HCT116 (cell line): ENCODE measurements at regions not wholly inside any gene's neighbourhood (a gene's known extent, or its start where the extent isn't known, plus 50 kb on each side); places are given as distances from the start of the nearest gene placed in this dataset.

Experiments
- ATAC-seq: fragments of 200-7000 bp; cut with Tn5 transposase; 2 replicates; pipeline ENCODE4 v1.9.1; 2020; ENCODE audit warnings: mild to moderate bottlenecking, moderate library complexity
- BruUV-seq: library from RNA; stranded (reverse); fragments of 400-500 nt; replicated peaks from 2 replicates; lab custom pipeline; 2021; lab: Mats Ljungman, UMichigan
- CTCF ChIA-PET: fragments of 300-600 bp; sonication (Branson Sonifier 250); formaldehyde crosslinking; loops from one replicate; lab custom pipeline; 2021; ENCODE audit warnings: antibody characterized with exemption; lab: Charles Lee
- POLR2A ChIA-PET: fragments of 300-600, 350-600 bp; sonication (Branson Sonifier 250); formaldehyde crosslinking; loops from one replicate; lab custom pipeline; 2021; ENCODE audit warnings: antibody characterized with exemption; lab: Charles Lee
- RAD21 ChIA-PET, 2 experiments: fragments of 300-600 bp; sonication (Branson Sonifier 250); formaldehyde crosslinking; loops; one replicate each; lab custom pipeline; 2023; ENCODE audit warnings: low total read pairs in 2 of 2; ENCODE audit not compliant: uncharacterized antibody in 2 of 2, unreplicated experiment in 2 of 2, low non-redundant PET in 1 of 2; lab: Charles Lee
- DNase-seq: peaks from one replicate; pipeline ENCODE4 v3.0.0-alpha.2; 2010; ENCODE audit warnings: low read depth, low spot score
- H2AFZ ChIP-seq: fragments of 200-600 bp; shearing (Covaris generic), sonication (generic); 2 replicates; pipeline ENCODE4 v1.6.1; 2017; ENCODE audit warnings: low read depth, mixed run types, mixed read lengths, antibody characterized with exemption, low read length; ENCODE audit not compliant: poor library complexity, severe bottlenecking
- H3K27ac ChIP-seq: 2 replicates; pipeline ENCODE4 v1.5.1; 2012; ENCODE audit warnings: low read depth, low read length
- H3K27me3 ChIP-seq: fragments of 200-600 bp; sonication (generic); 2 replicates; pipeline ENCODE4 v1.6.1; 2016; ENCODE audit warnings: mixed run types, low read length, mixed read lengths; ENCODE audit not compliant: insufficient read depth
- H3K36me3 ChIP-seq, 2 experiments: fragments of 200-500 bp in 1 of 2; fragments of 200-600 bp in 1 of 2; sonication (Bioruptor generic) in 1 of 2; sonication (generic) in 1 of 2; 2 replicates each; pipeline versions ENCODE4 v1.5.1 to v1.6.1; 2014 to 2016; ENCODE audit warnings: low read length in 2 of 2, inconsistent platforms in 1 of 2, mixed read lengths in 1 of 2, mixed run types in 1 of 2; ENCODE audit not compliant: insufficient read depth in 2 of 2, control insufficient read depth in 1 of 2
- H3K4me1 ChIP-seq, 2 experiments: fragments of 200-600 bp in 1 of 2; sonication (generic) in 1 of 2; 2 replicates each; pipeline versions ENCODE4 v1.5.1 to v1.6.1; 2012 to 2017; ENCODE audit warnings: low read length in 2 of 2, inconsistent platforms in 1 of 2, mild to moderate bottlenecking in 1 of 2, mixed read lengths in 1 of 2, mixed run types in 1 of 2, moderate library complexity in 1 of 2; ENCODE audit not compliant: insufficient read depth in 2 of 2, control insufficient read depth in 1 of 2
- H3K4me2 ChIP-seq: fragments of 200-600 bp; sonication (generic); 2 replicates; pipeline ENCODE4 v1.6.1; 2017; ENCODE audit warnings: mixed run types, low read length, mixed read lengths
- H3K4me3 ChIP-seq, 2 experiments: fragments of 200-600 bp in 1 of 2; sonication (generic) in 1 of 2; replicated peaks in 1 of 2; 2 replicates each; pipeline ENCODE4 v1.5.1; 2011 to 2016; ENCODE audit warnings: low read length in 2 of 2, control low read depth in 1 of 2, low read depth in 1 of 2, mild to moderate bottlenecking in 1 of 2, mixed read lengths in 1 of 2, mixed run types in 1 of 2
- H3K79me2 ChIP-seq: fragments of 200-600 bp; sonication (generic); 2 replicates; pipeline ENCODE4 v1.6.1; 2017; ENCODE audit warnings: mild to moderate bottlenecking, mixed run types, low read length, moderate library complexity, mixed read lengths; ENCODE audit not compliant: insufficient read depth
- H3K9ac ChIP-seq: fragments of 200-600 bp; sonication (generic); 2 replicates; pipeline ENCODE4 v1.6.1; 2016; ENCODE audit warnings: low read length, mixed read lengths
- H3K9me2 ChIP-seq: fragments of 200-600 bp; sonication (generic), shearing (Covaris generic); 2 replicates; pipeline ENCODE4 v1.6.1; 2017; ENCODE audit warnings: mixed run types, mild to moderate bottlenecking, moderate library complexity; ENCODE audit not compliant: insufficient read depth
- H3K9me3 ChIP-seq, 2 experiments: fragments of 200-500 bp in 1 of 2; fragments of 200-600 bp in 1 of 2; sonication (Bioruptor generic) in 1 of 2; sonication (generic) in 1 of 2; 2 replicates each; pipeline ENCODE4 v1.6.1; 2014 to 2017; ENCODE audit warnings: low read length in 2 of 2, mixed read lengths in 2 of 2, inconsistent platforms in 1 of 2, low read depth in 1 of 2, mild to moderate bottlenecking in 1 of 2, mixed run types in 1 of 2, moderate library complexity in 1 of 2; ENCODE audit not compliant: control insufficient read depth in 1 of 2, insufficient read depth in 1 of 2
- H4K20me1 ChIP-seq: fragments of 200-600 bp; sonication (generic), shearing (Covaris generic); 2 replicates; pipeline ENCODE4 v1.6.1; 2017; ENCODE audit warnings: mixed run types, mild to moderate bottlenecking, moderate library complexity; ENCODE audit not compliant: insufficient read depth
- CBX3 ChIP-seq: IDR thresholded peaks from 2 replicates; pipeline ENCODE4 v1.6.1; 2012; ENCODE audit warnings: low read depth
- CEBPB ChIP-seq: IDR thresholded peaks from 2 replicates; pipeline ENCODE4 v1.6.1; 2012; ENCODE audit warnings: low read depth
- ELF1 ChIP-seq: IDR thresholded peaks from 2 replicates; pipeline ENCODE4 v1.6.1; 2012; ENCODE audit warnings: low read depth, borderline replicate concordance
- EZH2 ChIP-seq: fragments of 200-600 bp; sonication (generic); IDR thresholded peaks from 2 replicates; pipeline ENCODE4 v1.6.1; 2017; ENCODE audit warnings: antibody characterized with exemption, mixed run types
- EZH2phosphoT487 ChIP-seq: fragments of 200-600 bp; IDR thresholded peaks from 2 replicates; pipeline ENCODE4 v1.6.1; 2018; ENCODE audit warnings: antibody characterized with exemption, borderline replicate concordance
- JUND ChIP-seq: IDR thresholded peaks from 2 replicates; pipeline ENCODE4 v1.6.1; 2012
- RAD21 ChIP-seq: IDR thresholded peaks from 2 replicates; pipeline ENCODE4 v1.6.1; 2012; ENCODE audit warnings: low read depth, mild to moderate bottlenecking
- SIN3A ChIP-seq: IDR thresholded peaks from 2 replicates; pipeline ENCODE4 v1.6.1; 2012; ENCODE audit warnings: low read depth
- SP1 ChIP-seq: IDR thresholded peaks from 2 replicates; pipeline ENCODE4 v1.6.1; 2012; ENCODE audit warnings: low read depth
- SRF ChIP-seq: IDR thresholded peaks from 2 replicates; pipeline ENCODE4 v1.6.1; 2012; ENCODE audit warnings: low read depth
- YY1 ChIP-seq: IDR thresholded peaks from 2 replicates; pipeline ENCODE4 v1.6.1; 2011; ENCODE audit warnings: low read length, low read depth, moderate library complexity, mild to moderate bottlenecking; ENCODE audit not compliant: insufficient replicate concordance; ENCODE audit errors: extremely low read depth
- ZFX ChIP-seq: fragments of 450-650 bp; IDR thresholded peaks from 2 replicates; pipeline ENCODE4 v1.6.1; 2017
- intact Hi-C: fragments of 100-400 bp; cut with micrococcal nuclease; formaldehyde crosslinking; loops from 2 replicates; pipeline ENCODE4 v1.10.0; 2022
- TF ChIP-seq, protein P1 (sequence below): IDR thresholded peaks from 2 replicates; pipeline ENCODE4 v1.6.1; 2012
- TF ChIP-seq, protein P2 (sequence below), 3 experiments: fragments of 200-600 bp in 1 of 3; sonication (generic) in 1 of 3; IDR thresholded peaks in 2 of 3; conservative IDR thresholded peaks in 1 of 3; 2 replicates each; pipeline ENCODE4 v1.5.1; 2012 to 2017; ENCODE audit warnings: low read depth in 2 of 3, low read length in 2 of 3, antibody characterized with exemption in 1 of 3, borderline replicate concordance in 1 of 3, control low read depth in 1 of 3, mild to moderate bottlenecking in 1 of 3, mixed read lengths in 1 of 3, mixed run types in 1 of 3, moderate library complexity in 1 of 3; ENCODE audit not compliant: insufficient read depth in 1 of 3
- TF ChIP-seq, protein P3 (sequence below): IDR thresholded peaks from 2 replicates; pipeline ENCODE4 v1.6.1; 2011; ENCODE audit warnings: mild to moderate bottlenecking, low read length, moderate library complexity; ENCODE audit not compliant: insufficient replicate concordance; ENCODE audit errors: extremely low read depth

DNA sequence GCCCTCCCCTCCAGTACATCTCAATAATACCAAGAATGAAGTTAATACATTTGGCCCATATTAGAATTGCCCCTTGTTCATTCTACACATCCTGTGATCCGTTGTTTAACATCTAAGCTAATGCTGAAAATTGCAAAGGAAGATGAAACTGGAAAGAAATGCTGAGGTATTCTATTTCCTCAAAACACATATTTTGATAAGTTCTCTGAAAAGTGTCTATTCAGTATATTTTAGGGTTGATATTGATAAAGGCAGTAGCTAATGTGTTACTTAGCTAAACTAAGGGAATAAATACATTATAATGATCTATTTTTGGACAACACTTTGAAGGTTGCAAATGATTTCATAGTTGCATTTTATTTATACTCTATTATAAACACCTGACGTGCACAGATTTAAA, 702.6 kb upstream of the ROBO1 start:
- H3K4me3 ChIP-seq = no peak overlapping the region
- no peaks in the 10 kb centered on the region for H4K20me1 ChIP-seq
- no TSS peak for BruUV-seq
- H3K36me3 ChIP-seq = no peaks in the 10 kb centered on the region
- POLR2A ChIA-PET = no interaction called here
- H3K4me1 ChIP-seq = no peaks in the 10 kb centered on the region
- intact Hi-C loops = no loop called here
- peaks cover 3 to 11% of the 10 kb centered on the region in 2 experiments; a peak in 2 of 4 replicates for H3K9me3 ChIP-seq
- CTCF ChIA-PET = no interaction called here
- ATAC-seq = no peak
- no peak overlapping the region for H3K27ac ChIP-seq
- DNase-seq = no peak
- RAD21 ChIA-PET = no interaction called here
- no peak overlapping the region for H3K4me2 ChIP-seq
- TF ChIP-seq SIN3A = no peak
- no peak for TF ChIP-seq EZH2
- TF ChIP-seq CEBPB = no peak
- no peak for TF ChIP-seq JUND
- TF ChIP-seq SRF = no peak
- TF ChIP-seq, protein P1, sequence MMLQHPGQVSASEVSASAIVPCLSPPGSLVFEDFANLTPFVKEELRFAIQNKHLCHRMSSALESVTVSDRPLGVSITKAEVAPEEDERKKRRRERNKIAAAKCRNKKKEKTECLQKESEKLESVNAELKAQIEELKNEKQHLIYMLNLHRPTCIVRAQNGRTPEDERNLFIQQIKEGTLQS = no peak
- no peak for TF ChIP-seq SP1
- no peak for TF ChIP-seq YY1
- TF ChIP-seq ZFX = no peak
- TF ChIP-seq, protein P2, sequence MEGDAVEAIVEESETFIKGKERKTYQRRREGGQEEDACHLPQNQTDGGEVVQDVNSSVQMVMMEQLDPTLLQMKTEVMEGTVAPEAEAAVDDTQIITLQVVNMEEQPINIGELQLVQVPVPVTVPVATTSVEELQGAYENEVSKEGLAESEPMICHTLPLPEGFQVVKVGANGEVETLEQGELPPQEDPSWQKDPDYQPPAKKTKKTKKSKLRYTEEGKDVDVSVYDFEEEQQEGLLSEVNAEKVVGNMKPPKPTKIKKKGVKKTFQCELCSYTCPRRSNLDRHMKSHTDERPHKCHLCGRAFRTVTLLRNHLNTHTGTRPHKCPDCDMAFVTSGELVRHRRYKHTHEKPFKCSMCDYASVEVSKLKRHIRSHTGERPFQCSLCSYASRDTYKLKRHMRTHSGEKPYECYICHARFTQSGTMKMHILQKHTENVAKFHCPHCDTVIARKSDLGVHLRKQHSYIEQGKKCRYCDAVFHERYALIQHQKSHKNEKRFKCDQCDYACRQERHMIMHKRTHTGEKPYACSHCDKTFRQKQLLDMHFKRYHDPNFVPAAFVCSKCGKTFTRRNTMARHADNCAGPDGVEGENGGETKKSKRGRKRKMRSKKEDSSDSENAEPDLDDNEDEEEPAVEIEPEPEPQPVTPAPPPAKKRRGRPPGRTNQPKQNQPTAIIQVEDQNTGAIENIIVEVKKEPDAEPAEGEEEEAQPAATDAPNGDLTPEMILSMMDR (IDR thresholded peaks at IDR 0.05 in 2 of 3, conservative IDR thresholded peaks at IDR 0.05 in 1 of 3; ENCODE audit: borderline replicate concordance in 1 of 3, insufficient read depth in 1 of 3, low read depth in 2 of 3, low read length in 2 of 3) = no peak
- TF ChIP-seq RAD21 = no peak
- TF ChIP-seq, protein P3, sequence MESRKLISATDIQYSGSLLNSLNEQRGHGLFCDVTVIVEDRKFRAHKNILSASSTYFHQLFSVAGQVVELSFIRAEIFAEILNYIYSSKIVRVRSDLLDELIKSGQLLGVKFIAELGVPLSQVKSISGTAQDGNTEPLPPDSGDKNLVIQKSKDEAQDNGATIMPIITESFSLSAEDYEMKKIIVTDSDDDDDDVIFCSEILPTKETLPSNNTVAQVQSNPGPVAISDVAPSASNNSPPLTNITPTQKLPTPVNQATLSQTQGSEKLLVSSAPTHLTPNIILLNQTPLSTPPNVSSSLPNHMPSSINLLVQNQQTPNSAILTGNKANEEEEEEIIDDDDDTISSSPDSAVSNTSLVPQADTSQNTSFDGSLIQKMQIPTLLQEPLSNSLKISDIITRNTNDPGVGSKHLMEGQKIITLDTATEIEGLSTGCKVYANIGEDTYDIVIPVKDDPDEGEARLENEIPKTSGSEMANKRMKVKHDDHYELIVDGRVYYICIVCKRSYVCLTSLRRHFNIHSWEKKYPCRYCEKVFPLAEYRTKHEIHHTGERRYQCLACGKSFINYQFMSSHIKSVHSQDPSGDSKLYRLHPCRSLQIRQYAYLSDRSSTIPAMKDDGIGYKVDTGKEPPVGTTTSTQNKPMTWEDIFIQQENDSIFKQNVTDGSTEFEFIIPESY = no peak
- no peak for TF ChIP-seq ELF1
- no peak for TF ChIP-seq CBX3
- no peak for TF ChIP-seq EZH2phosphoT487
- H3K79me2 ChIP-seq = no peaks in the 10 kb centered on the region
- no peak overlapping the region for H2AFZ ChIP-seq
- H3K9me2 ChIP-seq = no peaks in the 10 kb centered on the region
- no peak overlapping the region for H3K9ac ChIP-seq
- H3K27me3 ChIP-seq = no peaks in the 10 kb centered on the region
